Activated naive CD8-positive, alpha-beta T cell (primary cell): ENCODE measurements at regions not wholly inside any gene's neighbourhood (a gene's known extent, or its start where the extent isn't known, plus 50 kb on each side); places are given as distances from the start of the nearest gene placed in this dataset.

Experiments used
- H3K27ac Mint-ChIP-seq: one replicate; pipeline ENCODE4 v1.8.0; 2021; ENCODE audit warnings: mixed read lengths
- H3K27me3 Mint-ChIP-seq: one replicate; pipeline ENCODE4 v1.8.0; 2021; ENCODE audit warnings: mixed read lengths
- H3K36me3 Mint-ChIP-seq: one replicate; pipeline ENCODE4 v1.8.0; 2021; ENCODE audit warnings: mixed read lengths
- H3K4me1 Mint-ChIP-seq: one replicate; pipeline ENCODE4 v1.8.0; 2021; ENCODE audit warnings: low read depth, mixed read lengths
- H3K4me3 Mint-ChIP-seq: one replicate; pipeline ENCODE4 v1.8.0; 2021; ENCODE audit warnings: mild to moderate bottlenecking, mixed read lengths
- H3K9me3 Mint-ChIP-seq: one replicate; pipeline ENCODE4 v1.8.0; 2021; ENCODE audit warnings: low read depth, mixed read lengths

DNA sequence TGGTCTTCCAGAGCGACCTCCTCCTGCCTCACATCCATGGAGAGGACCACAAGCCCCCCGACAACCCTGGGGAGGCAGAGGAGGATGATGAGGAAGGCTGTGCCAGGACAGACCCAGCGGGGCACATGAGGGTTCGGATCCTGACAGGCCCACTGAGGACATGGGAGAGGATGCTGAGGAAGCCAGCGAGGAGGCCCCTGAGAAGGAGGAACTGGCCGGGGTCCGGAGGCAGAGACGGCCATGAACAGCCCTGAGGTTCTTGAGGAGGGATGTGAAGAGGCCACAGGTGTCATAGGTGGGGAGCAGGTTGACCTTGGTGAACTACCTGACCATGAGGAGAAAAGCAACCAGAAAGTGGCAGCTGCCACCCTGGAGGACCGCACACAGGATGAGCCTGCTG is 54.9 kb upstream of the WNT7A start:
- Mint-ChIP-seq H3K27ac (no peak overlapping the region), H3K27me3 (peaks cover 18% of the 10 kb centered on the region), H3K4me3 (no peak overlapping the region), H3K36me3 (peaks cover 3% of the 10 kb centered on the region), H3K9me3 (peaks cover 10% of the 10 kb centered on the region), H3K4me1 (peaks cover 4% of the 10 kb centered on the region)

- Mint-ChIP-seq H3K9me3 (peaks cover 8% of the 10 kb centered on the region), H3K4me1 (peaks cover 4% of the 10 kb centered on the region), H3K27ac (no peak overlapping the region), H3K27me3 (peaks cover 18% of the 10 kb centered on the region), H3K36me3 (peaks cover 3% of the 10 kb centered on the region), H3K4me3 (no peak overlapping the region)
Measured at GRCh38 chr3:13934315-13934714, 54.4 kb upstream of the WNT7A start.

GRCh38 chr3:13932578-13933295 is 52.9 kb upstream of the WNT7A start:
- Mint-ChIP-seq H3K36me3 (peaks cover 3% of the 10 kb centered on the region), H3K4me3 (peak overlapping the region; percentile 84), H3K27me3 (peaks cover 18% of the 10 kb centered on the region), H3K27ac (peak overlapping the region; percentile 73), H3K9me3 (peaks cover 14% of the 10 kb centered on the region), H3K4me1 (peaks cover 4% of the 10 kb centered on the region)

DNA sequence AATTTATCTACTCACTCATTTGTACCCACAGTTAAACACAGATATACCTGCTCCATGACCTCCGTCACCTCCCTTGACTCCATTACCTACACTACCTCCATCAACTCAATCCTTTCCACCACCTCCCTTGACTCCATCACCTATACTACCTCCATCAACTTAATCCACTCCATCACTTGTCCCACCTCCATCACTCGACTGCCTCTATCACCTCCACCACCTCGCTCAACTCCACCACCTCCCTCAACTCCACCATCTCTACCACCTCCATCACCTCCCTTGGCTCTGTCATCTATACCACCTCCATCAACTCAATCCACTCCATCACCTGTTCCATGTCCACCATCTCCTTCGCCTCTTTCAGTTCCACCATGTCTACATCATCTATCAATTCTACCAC is 51.3 kb upstream of the WNT7A start:
- peaks cover 15% of the 10 kb centered on the region for H3K27me3 Mint-ChIP-seq
- no peak overlapping the region for H3K4me3 Mint-ChIP-seq
- peaks cover 16% of the 10 kb centered on the region for H3K9me3 Mint-ChIP-seq
- no peak overlapping the region for H3K27ac Mint-ChIP-seq
- peaks cover 4% of the 10 kb centered on the region for H3K4me1 Mint-ChIP-seq
- H3K36me3 Mint-ChIP-seq, result peaks cover 8% of the 10 kb centered on the region
